C4-2B (cell line): ENCODE measurements at regions not wholly inside any gene's neighbourhood (a gene's known extent, or its start where the extent isn't known, plus 50 kb on each side); places are given as distances from the start of the nearest gene placed in this dataset.

ENCODE experiments used
- CTCF ChIP-seq: fragments of 450-650 bp; conservative IDR thresholded peaks from 2 replicates; pipeline ENCODE4 v1.5.1; 2017; ENCODE audit warnings: mild to moderate bottlenecking
- ZFX ChIP-seq: fragments of 450-650 bp; IDR thresholded peaks from 2 replicates; pipeline ENCODE4 v1.6.1; 2017

GRCh38 chr2:20136149-20136548, 84.7 kb upstream of the LAPTM4A start:
- TF ChIP-seq CTCF (no peak), ZFX (no peak)
